ENCODE measurements at regions not wholly inside any gene's neighbourhood (a gene's known extent, or its start where the extent isn't known, plus 50 kb on each side); places are given as distances from the start of the nearest gene placed in this dataset.

DNA sequence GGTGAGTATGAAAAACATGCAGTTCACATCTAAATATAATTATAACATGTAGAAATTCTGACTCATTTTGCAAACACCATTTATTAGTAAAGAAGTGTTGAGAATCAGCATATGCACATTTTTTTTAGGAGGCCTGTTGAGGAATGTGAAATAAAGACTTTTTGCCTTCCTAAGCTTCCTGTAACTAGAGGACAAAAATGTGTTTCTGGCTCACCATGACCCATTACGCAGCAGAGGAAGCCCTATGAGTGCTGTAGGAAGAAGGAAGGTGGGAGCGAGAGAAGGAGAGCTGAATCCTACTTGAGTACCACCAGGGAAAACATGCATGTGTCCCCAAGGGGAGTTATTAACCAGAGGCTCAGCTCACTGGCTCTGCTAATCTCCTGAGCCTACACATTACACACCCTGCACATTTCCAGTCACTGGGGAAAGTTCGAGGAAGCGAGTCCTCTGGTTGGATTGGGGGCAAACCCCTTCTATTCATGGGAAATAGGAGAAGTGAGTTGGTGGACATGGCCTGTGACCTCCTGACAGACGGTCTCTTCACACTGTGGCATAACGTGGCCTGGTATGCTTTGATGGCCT lies 540.5 kb upstream of the JAG1 start (continued):
- TF ChIP-seq, protein P1, sequence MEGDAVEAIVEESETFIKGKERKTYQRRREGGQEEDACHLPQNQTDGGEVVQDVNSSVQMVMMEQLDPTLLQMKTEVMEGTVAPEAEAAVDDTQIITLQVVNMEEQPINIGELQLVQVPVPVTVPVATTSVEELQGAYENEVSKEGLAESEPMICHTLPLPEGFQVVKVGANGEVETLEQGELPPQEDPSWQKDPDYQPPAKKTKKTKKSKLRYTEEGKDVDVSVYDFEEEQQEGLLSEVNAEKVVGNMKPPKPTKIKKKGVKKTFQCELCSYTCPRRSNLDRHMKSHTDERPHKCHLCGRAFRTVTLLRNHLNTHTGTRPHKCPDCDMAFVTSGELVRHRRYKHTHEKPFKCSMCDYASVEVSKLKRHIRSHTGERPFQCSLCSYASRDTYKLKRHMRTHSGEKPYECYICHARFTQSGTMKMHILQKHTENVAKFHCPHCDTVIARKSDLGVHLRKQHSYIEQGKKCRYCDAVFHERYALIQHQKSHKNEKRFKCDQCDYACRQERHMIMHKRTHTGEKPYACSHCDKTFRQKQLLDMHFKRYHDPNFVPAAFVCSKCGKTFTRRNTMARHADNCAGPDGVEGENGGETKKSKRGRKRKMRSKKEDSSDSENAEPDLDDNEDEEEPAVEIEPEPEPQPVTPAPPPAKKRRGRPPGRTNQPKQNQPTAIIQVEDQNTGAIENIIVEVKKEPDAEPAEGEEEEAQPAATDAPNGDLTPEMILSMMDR (IDR thresholded peaks at IDR 0.05 in 2 of 3, conservative IDR thresholded peaks at IDR 0.05 in 1 of 3; ENCODE audit: control insufficient read depth in 2 of 3, extremely low read depth in 1 of 3, insufficient read depth in 1 of 3, low read depth in 3 of 3, low read length in 3 of 3): no peak
- TF ChIP-seq MEF2A (IDR thresholded peaks at IDR 0.05; ENCODE audit: insufficient read depth, low read depth, low read length) (no peak), FOXM1 (IDR thresholded peaks at IDR 0.05; ENCODE audit: low read depth, low read length) (no peak), HDAC2 (IDR thresholded peaks at IDR 0.05) (no peak), EGR1 (IDR thresholded peaks at IDR 0.05; ENCODE audit: borderline replicate concordance in 1 of 2, low read depth in 2 of 2, low read length in 2 of 2) (no peak)
- TF ChIP-seq, protein P2, sequence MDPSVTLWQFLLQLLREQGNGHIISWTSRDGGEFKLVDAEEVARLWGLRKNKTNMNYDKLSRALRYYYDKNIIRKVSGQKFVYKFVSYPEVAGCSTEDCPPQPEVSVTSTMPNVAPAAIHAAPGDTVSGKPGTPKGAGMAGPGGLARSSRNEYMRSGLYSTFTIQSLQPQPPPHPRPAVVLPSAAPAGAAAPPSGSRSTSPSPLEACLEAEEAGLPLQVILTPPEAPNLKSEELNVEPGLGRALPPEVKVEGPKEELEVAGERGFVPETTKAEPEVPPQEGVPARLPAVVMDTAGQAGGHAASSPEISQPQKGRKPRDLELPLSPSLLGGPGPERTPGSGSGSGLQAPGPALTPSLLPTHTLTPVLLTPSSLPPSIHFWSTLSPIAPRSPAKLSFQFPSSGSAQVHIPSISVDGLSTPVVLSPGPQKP (IDR thresholded peaks at IDR 0.05; ENCODE audit: low read depth, low read length): no peak

DNA sequence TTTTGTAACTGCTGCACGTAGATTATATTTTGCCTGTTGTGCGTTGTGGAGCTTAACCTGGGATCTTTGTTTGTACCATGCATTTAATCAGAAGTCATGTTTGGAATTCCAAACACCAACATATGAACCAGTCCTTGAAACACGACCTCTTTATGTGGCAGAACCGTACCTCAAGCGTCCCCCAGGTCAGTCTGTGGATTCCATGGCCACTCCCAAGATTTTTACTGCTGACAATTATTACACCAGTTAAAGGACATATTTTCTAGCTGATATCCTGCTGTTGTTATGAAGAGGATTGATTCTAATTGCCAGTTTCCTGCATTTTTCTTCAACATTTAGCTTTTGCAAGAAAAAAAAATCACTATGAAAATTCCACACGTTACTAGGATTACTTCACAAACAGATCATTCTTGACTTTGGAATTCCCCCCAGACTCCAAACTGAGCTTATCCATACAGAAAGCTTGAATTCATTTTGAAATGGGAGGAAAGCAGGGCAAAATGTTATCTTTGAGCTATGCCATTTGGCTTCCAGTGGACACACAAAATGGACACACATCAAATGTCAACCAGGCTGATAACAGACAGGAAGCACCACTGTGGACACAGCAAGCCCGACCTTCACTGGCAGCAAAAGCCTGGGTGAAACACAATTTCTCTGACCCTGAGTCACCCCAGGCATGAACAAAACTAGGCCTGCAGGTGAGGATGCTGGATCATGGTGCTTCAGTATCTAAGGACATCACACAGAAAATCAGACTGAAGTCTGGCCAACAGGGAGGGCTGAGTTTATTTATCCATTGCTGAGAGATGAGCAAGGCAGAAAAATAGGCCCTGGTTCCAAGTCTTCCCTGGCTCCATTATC lies 542.9 kb upstream of the JAG1 start:
- H3K79me2 ChIP-seq (ENCODE audit: control insufficient read depth, insufficient read depth, low read length): no peaks in the 10 kb centered on the region
- H3K4me2 ChIP-seq (ENCODE audit: control insufficient read depth, insufficient read depth): no peak overlapping the region
- peaks cover 13% of the 10 kb centered on the region for H3K4me1 ChIP-seq (ENCODE audit: control insufficient read depth, insufficient read depth, low read length)
- H2AFZ ChIP-seq (ENCODE audit: control insufficient read depth, low read depth, low read length): no peak overlapping the region
- SMC1A ChIA-PET (ENCODE audit: uncharacterized antibody, unreplicated experiment): interaction anchor here (0.8 to 11.1 kb wide), 10 partner anchors 10 to 328 kb away, joined by 3 to 87 read pairs (median 5); no protein-coding TSS in a partner anchor
- RAD21 ChIA-PET (ENCODE audit: unreplicated experiment): interaction anchor here (1.0 to 6.1 kb wide), 8 partner anchors 9 to 739 kb away, joined by 3 to 39 read pairs (median 6); no protein-coding TSS in a partner anchor
- H4K20me1 ChIP-seq (ENCODE audit: control insufficient read depth, insufficient read depth): no peaks in the 10 kb centered on the region
- POLR2A ChIA-PET: interaction anchor here (1.2 to 1.3 kb wide), 2 partner anchors 46 to 50 kb away, joined by 4 read pairs; no protein-coding TSS in a partner anchor
- CTCF ChIA-PET: interaction anchor here (0.7 to 7.2 kb wide), 4 partner anchors 12 to 64 kb away, joined by 3 to 64 read pairs (median 10); no protein-coding TSS in a partner anchor
- no peaks in the 10 kb centered on the region for H3K27me3 ChIP-seq (replicated peaks in 1 of 2; ENCODE audit: control insufficient read depth in 2 of 2, insufficient read depth in 2 of 2, low read length in 1 of 2)
- WGBS (ENCODE audit: insufficient coverage, insufficient replicate concordance, low lambda C conversion rate, missing lambda C conversion rate): 30% methylated on average over 7 of the region's 7 CpGs
- no peak overlapping the region for H3K9ac ChIP-seq (ENCODE audit: control insufficient read depth, insufficient read depth, low read length)
- no peak overlapping the region for H3K27ac ChIP-seq (ENCODE audit: control insufficient read depth, insufficient read depth)
- in situ Hi-C loops (cut with MboI): no loop called here
- no peaks in the 10 kb centered on the region for H3K36me3 ChIP-seq (ENCODE audit: control insufficient read depth in 2 of 2, insufficient read depth in 2 of 2, low read length in 1 of 2)
- peaks cover 2% of the 10 kb centered on the region; the same call in 1 of the 3 replicates for H3K9me3 ChIP-seq (replicated peaks; ENCODE audit: control insufficient read depth, insufficient read depth, low read length)
- no TSS peak for BruUV-seq (replicated peaks)
- no peak for FAIRE-seq
- intact Hi-C loops (cut with micrococcal nuclease; ENCODE audit: unreplicated experiment): no loop called here
- no peak; the same call in 2 of the 3 replicates for ATAC-seq
- DNase-seq (ENCODE audit: low read depth, low spot score): no peak
- H3K4me3 ChIP-seq: no peak overlapping the region
- TF ChIP-seq BRCA1 (IDR thresholded peaks at IDR 0.05; ENCODE audit: low read depth, low read length): no peak
- TF ChIP-seq, protein P3, sequence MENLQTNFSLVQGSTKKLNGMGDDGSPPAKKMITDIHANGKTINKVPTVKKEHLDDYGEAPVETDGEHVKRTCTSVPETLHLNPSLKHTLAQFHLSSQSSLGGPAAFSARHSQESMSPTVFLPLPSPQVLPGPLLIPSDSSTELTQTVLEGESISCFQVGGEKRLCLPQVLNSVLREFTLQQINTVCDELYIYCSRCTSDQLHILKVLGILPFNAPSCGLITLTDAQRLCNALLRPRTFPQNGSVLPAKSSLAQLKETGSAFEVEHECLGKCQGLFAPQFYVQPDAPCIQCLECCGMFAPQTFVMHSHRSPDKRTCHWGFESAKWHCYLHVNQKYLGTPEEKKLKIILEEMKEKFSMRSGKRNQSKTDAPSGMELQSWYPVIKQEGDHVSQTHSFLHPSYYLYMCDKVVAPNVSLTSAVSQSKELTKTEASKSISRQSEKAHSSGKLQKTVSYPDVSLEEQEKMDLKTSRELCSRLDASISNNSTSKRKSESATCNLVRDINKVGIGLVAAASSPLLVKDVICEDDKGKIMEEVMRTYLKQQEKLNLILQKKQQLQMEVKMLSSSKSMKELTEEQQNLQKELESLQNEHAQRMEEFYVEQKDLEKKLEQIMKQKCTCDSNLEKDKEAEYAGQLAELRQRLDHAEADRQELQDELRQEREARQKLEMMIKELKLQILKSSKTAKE (IDR thresholded peaks at IDR 0.05; ENCODE audit: low read depth, poor library complexity, severe bottlenecking): no peak
- TF ChIP-seq, protein P4, sequence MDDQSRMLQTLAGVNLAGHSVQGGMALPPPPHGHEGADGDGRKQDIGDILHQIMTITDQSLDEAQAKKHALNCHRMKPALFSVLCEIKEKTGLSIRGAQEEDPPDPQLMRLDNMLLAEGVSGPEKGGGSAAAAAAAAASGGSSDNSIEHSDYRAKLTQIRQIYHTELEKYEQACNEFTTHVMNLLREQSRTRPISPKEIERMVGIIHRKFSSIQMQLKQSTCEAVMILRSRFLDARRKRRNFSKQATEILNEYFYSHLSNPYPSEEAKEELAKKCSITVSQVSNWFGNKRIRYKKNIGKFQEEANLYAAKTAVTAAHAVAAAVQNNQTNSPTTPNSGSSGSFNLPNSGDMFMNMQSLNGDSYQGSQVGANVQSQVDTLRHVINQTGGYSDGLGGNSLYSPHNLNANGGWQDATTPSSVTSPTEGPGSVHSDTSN (IDR thresholded peaks at IDR 0.05; ENCODE audit: insufficient replicate concordance, low read depth, low read length): no peak
- TF ChIP-seq HCFC1 (IDR thresholded peaks at IDR 0.05; ENCODE audit: low read length): no peak
- TF ChIP-seq EZH2 (IDR thresholded peaks at IDR 0.05; ENCODE audit: borderline replicate concordance, control insufficient read depth, low read depth, low read length): no peak
- no peak for TF ChIP-seq SUPT20H (IDR thresholded peaks at IDR 0.05; ENCODE audit: borderline replicate concordance, control insufficient read depth, low read depth, low read length)
- no peak for TF ChIP-seq MEF2B (IDR thresholded peaks at IDR 0.05; ENCODE audit: partially characterized antibody, poor library complexity, severe bottlenecking)

Measured in GM12878 (cell line).